Pancreas (tissue), 10 donors: ENCODE measurements at regions not wholly inside any gene's neighbourhood (a gene's known extent, or its start where the extent isn't known, plus 50 kb on each side); places are given as distances from the start of the nearest gene placed in this dataset.
"Not testable (repeated sequence)": the region's sequence is repeated elsewhere in the genome, so short reads cannot be mapped to it uniquely, and the experiment has no call there.

ENCODE experiments used
- ATAC-seq, 4 donors: fragments of 200-7000 bp; cut with Tn5 transposase; one replicate each; pipeline versions ENCODE4 v1.8.0 to v1.9.1; 2020; ENCODE audit warnings: mild to moderate bottlenecking in 4 of 4, moderate library complexity in 4 of 4
- DNase-seq, 6 donors: peaks; one replicate each; pipeline ENCODE4 v3.0.0-alpha.2; 2020
- FAIRE-seq: peaks from 2 replicates; lab custom pipeline; 2012; peaks lifted over from hg19 to GRCh38; lab: Jason Lieb, UNC
- H3K27ac ChIP-seq, 4 donors: fragments of 200-600 bp; sonication (generic); 1 replicate in 3 of 4; 2 replicates in 1 of 4; pipeline versions ENCODE4 v1.5.0 to v1.8.0; 2020
- H3K27me3 ChIP-seq, 4 donors: fragments of 200-600 bp; one replicate each; pipeline ENCODE4 v1.8.0; 2021
- H3K36me3 ChIP-seq, 3 donors: fragments of 200-600 bp; sonication (generic) in 1 of 3; one replicate each; pipeline versions ENCODE4 v1.5.0 to v1.8.0; 2020 to 2021
- H3K4me1 ChIP-seq, 3 donors: fragments of 200-600 bp; one replicate each; pipeline ENCODE4 v1.8.0; 2021
- H3K4me3 ChIP-seq, 4 donors: fragments of 200-600 bp; sonication (generic) in 2 of 4; one replicate each; pipeline versions ENCODE4 v1.5.0 to v1.8.0; 2020 to 2021
- H3K9me3 ChIP-seq, 4 donors: fragments of 200-600 bp; one replicate each; pipeline ENCODE4 v1.8.0; 2021
- WGBS, 2 donors: extraction: QIAGEN DNeasy Blood & Tissue Kit; methylation state at CpG; one replicate each; pipeline ENCODE4 v1.1.7; 2013; 5-methylcytosine and 5-hydroxymethylcytosine counted together
- intact Hi-C, 3 donors: fragments of 100-400 bp; cut with DNase I; formaldehyde crosslinking; loops; one replicate each; pipeline versions ENCODE4 v1.11.1 to v1.14.2; 2022
- TF ChIP-seq, protein P1 (sequence below), 4 donors: fragments of 200-600 bp; sonication (generic) in 3 of 4; IDR thresholded peaks; one replicate each; pipeline versions ENCODE4 v1.5.0 to v1.8.0; 2021; ENCODE audit warnings: antibody characterized with exemption in 4 of 4
- donor health status: healthy with polysubstance abuse.
- donor health status: DM: no; HTN: no; CAD: no; lungs with moderate emphysema.
- donor health status: DM: no; HTN: no; CAD: no.
- donor health status: control.
- donor health status: control.
- donor health status: Bipolar disorder and iron deficiency.
- donor health status: DM: yes; HTN: yes; CAD: no.
- donor health status: DM: no; HTN: no; CAD: no.
- donor health status: DM: no; HTN: no; CAD: no.
- donor health status: DM: yes; HTN: yes; CAD: no.

GRCh38 chr1:238380167-238380566, 489.4 kb upstream of the ZP4 start:
- TF ChIP-seq, protein P1, sequence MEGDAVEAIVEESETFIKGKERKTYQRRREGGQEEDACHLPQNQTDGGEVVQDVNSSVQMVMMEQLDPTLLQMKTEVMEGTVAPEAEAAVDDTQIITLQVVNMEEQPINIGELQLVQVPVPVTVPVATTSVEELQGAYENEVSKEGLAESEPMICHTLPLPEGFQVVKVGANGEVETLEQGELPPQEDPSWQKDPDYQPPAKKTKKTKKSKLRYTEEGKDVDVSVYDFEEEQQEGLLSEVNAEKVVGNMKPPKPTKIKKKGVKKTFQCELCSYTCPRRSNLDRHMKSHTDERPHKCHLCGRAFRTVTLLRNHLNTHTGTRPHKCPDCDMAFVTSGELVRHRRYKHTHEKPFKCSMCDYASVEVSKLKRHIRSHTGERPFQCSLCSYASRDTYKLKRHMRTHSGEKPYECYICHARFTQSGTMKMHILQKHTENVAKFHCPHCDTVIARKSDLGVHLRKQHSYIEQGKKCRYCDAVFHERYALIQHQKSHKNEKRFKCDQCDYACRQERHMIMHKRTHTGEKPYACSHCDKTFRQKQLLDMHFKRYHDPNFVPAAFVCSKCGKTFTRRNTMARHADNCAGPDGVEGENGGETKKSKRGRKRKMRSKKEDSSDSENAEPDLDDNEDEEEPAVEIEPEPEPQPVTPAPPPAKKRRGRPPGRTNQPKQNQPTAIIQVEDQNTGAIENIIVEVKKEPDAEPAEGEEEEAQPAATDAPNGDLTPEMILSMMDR (IDR thresholded peaks at IDR 0.05), result no peak
- intact Hi-C loops, result no loop called here
- no peak for FAIRE-seq
- H3K4me1 ChIP-seq, result no peaks in the 10 kb centered on the region
- H3K27me3 ChIP-seq, result no peaks in the 10 kb centered on the region
- ATAC-seq, result no peak
- H3K36me3 ChIP-seq, result no peaks in the 10 kb centered on the region
- H3K9me3 ChIP-seq, result no peaks in the 10 kb centered on the region
- no peak overlapping the region for H3K27ac ChIP-seq
- whole genome bisulfite sequencing, 2 donors, result 91 to 100% methylated on average over 2 of the region's 2 CpGs
- DNase-seq, result no peak
- H3K4me3 ChIP-seq, result no peak overlapping the region

- H3K4me3 ChIP-seq, FAIRE-seq, DNase-seq, ATAC-seq, H3K27ac ChIP-seq, H3K9me3 ChIP-seq, intact Hi-C loops, H3K36me3 ChIP-seq, H3K4me1 ChIP-seq, H3K27me3 ChIP-seq: not testable (repeated sequence)
- WGBS, 2 donors, result 90 to 98% methylated on average over 7 to 8 of the region's 9 CpGs
These were observed 488.7 kb upstream of the ZP4 start for GRCh38 chr1:238379446-238379845.

DNA sequence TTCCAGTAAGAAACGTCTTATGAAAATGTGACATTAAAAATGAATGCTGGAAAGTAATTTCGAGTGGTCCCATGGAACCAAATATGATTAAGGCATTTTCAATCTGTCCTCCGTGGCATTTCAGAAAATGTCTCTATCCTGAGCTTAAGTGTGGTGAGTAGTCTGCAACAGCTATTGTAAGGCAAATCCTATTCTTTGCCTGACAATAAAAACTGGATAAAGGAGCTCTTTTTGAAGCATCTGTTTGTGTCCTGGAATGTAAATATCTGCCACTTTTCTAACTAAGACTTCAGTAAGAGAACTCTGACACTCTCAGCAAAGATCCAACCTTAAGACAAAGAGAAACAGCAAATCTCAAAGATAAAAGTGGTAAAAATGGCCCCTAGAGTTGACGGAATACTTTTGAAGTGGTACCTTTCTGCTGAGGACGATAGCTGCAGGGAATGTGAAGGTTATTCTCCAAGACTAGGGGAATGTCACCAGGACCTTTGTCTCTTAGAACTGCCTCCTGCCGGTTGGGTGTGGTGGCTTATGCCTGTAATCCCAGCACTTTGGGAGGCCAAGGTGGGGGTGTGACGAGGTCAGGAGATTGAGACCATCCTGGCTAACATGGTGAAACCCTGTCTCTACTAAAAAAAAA, 486.7 kb upstream of the ZP4 start:
- FAIRE-seq (no peak), DNase-seq (no peak), ATAC-seq (no peak)
- Histone ChIP-seq H3K27ac (no peak overlapping the region), H3K9me3 (no peaks in the 10 kb centered on the region), H3K27me3 (no peaks in the 10 kb centered on the region), H3K4me1 (no peaks in the 10 kb centered on the region), H3K36me3 (no peaks in the 10 kb centered on the region), H3K4me3 (no peak overlapping the region)
- intact Hi-C loops, result no loop called here
- WGBS, 2 donors, result 74 to 77% methylated on average over 7 of the region's 7 CpGs
- TF ChIP-seq, protein P1 (IDR thresholded peaks at IDR 0.05), result no peak

DNA sequence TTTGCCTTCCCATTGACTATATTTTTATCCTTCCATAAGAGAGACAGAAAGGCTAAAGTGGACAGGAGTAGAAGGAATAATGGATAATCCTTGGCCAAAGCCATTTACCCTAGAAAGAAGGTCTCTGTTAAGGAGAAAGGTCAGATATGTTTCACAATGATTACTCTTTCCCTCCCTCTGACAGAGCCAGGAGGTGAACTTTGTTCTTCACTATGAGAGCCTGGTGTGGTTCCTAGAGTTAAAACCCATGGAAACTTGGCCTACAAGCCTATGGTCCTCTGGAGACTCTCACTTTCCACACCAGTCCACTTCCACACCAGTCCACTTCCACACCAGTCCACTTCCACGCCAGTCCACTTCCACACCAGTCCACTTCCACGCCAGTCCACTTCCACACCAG, 479.9 kb upstream of the ZP4 start:
- Histone ChIP-seq H3K4me3 (no peak overlapping the region), H3K4me1 (no peaks in the 10 kb centered on the region), H3K9me3 (no peaks in the 10 kb centered on the region), H3K27me3 (no peaks in the 10 kb centered on the region), H3K27ac (no peak overlapping the region), H3K36me3 (no peaks in the 10 kb centered on the region)
- ATAC-seq (no peak), DNase-seq (no peak), FAIRE-seq (no peak)
- TF ChIP-seq, protein P1 (IDR thresholded peaks at IDR 0.05), result no peak
- 88 to 92% methylated on average over 2 of the region's 2 CpGs for WGBS, 2 donors
- intact Hi-C loops, result no loop called here

GRCh38 chr1:238364214-238364892, 473.6 kb upstream of the ZP4 start:
- TF ChIP-seq, protein P1 (IDR thresholded peaks at IDR 0.05), result no peak
- peak in 3 of 4 donors; percentile 46 to 90 (median 67) for ATAC-seq

More at GRCh38 chr1:238364214-238364892, 473.6 kb upstream of the ZP4 start:
- FAIRE-seq, result no peak
- H3K36me3 ChIP-seq, result no peaks in the 10 kb centered on the region
- H3K4me3 ChIP-seq, result no peak overlapping the region
- intact Hi-C loops, result no loop called here
- H3K27ac ChIP-seq, result no peak overlapping the region
- H3K4me1 ChIP-seq, result no peaks in the 10 kb centered on the region
- no peak for DNase-seq
- H3K9me3 ChIP-seq, result no peaks in the 10 kb centered on the region
- WGBS, 2 donors, result 28 to 31% methylated on average over 4 of the region's 4 CpGs
- no peaks in the 10 kb centered on the region for H3K27me3 ChIP-seq
